ENCODE measurements at regions not wholly inside any gene's neighbourhood (a gene's known extent, or its start where the extent isn't known, plus 50 kb on each side); places are given as distances from the start of the nearest gene placed in this dataset.
A peak's percentile ranks its signal among the peaks of the same experiment; 100 is the strongest.

GRCh38 chr19:31903979-31904378, 441.4 kb upstream of the ZNF507 start:
- no peak for DNase-seq

GRCh38 chr19:31906111-31906871, 439.1 kb upstream of the ZNF507 start:
- DNase-seq = no peak

- no peak for DNase-seq
Observed at GRCh38 chr19:31907661-31908060, 437.7 kb upstream of the ZNF507 start.

- DNase-seq = no peak
Observed at GRCh38 chr19:31908080-31908479, 437.3 kb upstream of the ZNF507 start.

GRCh38 chr19:31908496-31909225, 436.7 kb upstream of the ZNF507 start:
- no peak for DNase-seq

- peak; percentile 32 for DNase-seq
Observed at GRCh38 chr19:31910224-31910623, 435.2 kb upstream of the ZNF507 start.

- no peak for DNase-seq
Observed at GRCh38 chr19:31911577-31911976, 433.8 kb upstream of the ZNF507 start.

GRCh38 chr19:31913103-31913661, 432.2 kb upstream of the ZNF507 start:
- peak; percentile 44 for DNase-seq

- no peak for DNase-seq
Observed at GRCh38 chr19:31930401-31930800, 415.0 kb upstream of the ZNF507 start.

- DNase-seq = no peak
Observed at GRCh38 chr19:31937983-31938382, 407.4 kb upstream of the ZNF507 start.

- no peak for DNase-seq
Observed at GRCh38 chr19:31938675-31939074, 406.7 kb upstream of the ZNF507 start.

- no peak for DNase-seq
Observed at GRCh38 chr19:31940396-31940795, 405.0 kb upstream of the ZNF507 start.

GRCh38 chr19:31943191-31943661, 402.2 kb upstream of the ZNF507 start:
- no peak for DNase-seq

GRCh38 chr19:31943778-31944177, 401.6 kb upstream of the ZNF507 start:
- no peak for DNase-seq

GRCh38 chr19:31944326-31944725, 401.1 kb upstream of the ZNF507 start:
- no peak for DNase-seq

- DNase-seq = peak; percentile 58
Observed at GRCh38 chr19:31946491-31946890, 398.9 kb upstream of the ZNF507 start.

- DNase-seq = no peak
Observed at GRCh38 chr19:31947436-31948115, 397.8 kb upstream of the ZNF507 start.

- no peak for DNase-seq
Observed at GRCh38 chr19:31952693-31953092, 392.7 kb upstream of the ZNF507 start.

GRCh38 chr19:31955061-31955460, 390.3 kb upstream of the ZNF507 start:
- peak; percentile 24 for DNase-seq

- DNase-seq = peak; percentile 17
Observed at GRCh38 chr19:31955884-31956283, 389.5 kb upstream of the ZNF507 start.

GRCh38 chr19:31956771-31957392, 388.5 kb upstream of the ZNF507 start:
- peak; percentile 11 for DNase-seq

- DNase-seq = no peak
Observed at GRCh38 chr19:31957711-31958110, 387.7 kb upstream of the ZNF507 start.

GRCh38 chr19:31959527-31960018, 385.8 kb upstream of the ZNF507 start:
- no peak for DNase-seq

Data from islet precursor cell (in vitro differentiated cells).